H1 (cell line): ENCODE measurements at regions not wholly inside any gene's neighbourhood (a gene's known extent, or its start where the extent isn't known, plus 50 kb on each side); places are given as distances from the start of the nearest gene placed in this dataset.

Source experiments
- HDAC2 ChIP-seq, 2 experiments: fragments of 300-600 bp in 1 of 2; sonication (generic) in 1 of 2; IDR thresholded peaks; 2 replicates each; pipeline ENCODE4 v1.6.1; 2011 to 2012; ENCODE audit warnings: low read depth in 2 of 2, low read length in 2 of 2, mild to moderate bottlenecking in 2 of 2, moderate library complexity in 2 of 2, borderline replicate concordance in 1 of 2, inconsistent platforms in 1 of 2
- ZNF274 ChIP-seq: IDR thresholded peaks from 2 replicates; pipeline ENCODE4 v1.7.0; 2012; ENCODE audit warnings: low read length, borderline replicate concordance; ENCODE audit errors: extremely low read depth
- TF ChIP-seq, protein P1 (sequence below): IDR thresholded peaks from 2 replicates; pipeline ENCODE4 v1.6.1; 2012; ENCODE audit warnings: inconsistent platforms

DNA sequence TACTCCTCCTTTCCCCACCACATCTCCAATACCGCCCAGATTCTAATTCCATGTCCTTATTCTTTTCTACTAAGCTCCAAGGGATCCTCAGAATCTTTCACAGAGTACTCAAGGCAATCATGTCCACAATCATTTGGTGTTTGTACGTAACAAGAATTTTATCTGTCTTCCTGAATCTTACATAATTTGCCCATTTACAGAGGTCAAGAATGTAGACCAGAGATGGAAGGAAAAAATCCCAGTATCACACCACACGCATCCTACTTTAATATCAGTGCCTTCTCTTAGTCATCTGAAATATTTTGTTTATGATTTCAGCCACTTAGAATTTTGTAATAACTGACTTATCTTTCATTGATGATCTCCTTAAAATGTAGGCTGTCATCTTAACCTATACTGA is 366.0 kb upstream of the LRRC7 start (continued):
- no peak for TF ChIP-seq ZNF274
- TF ChIP-seq, protein P1, sequence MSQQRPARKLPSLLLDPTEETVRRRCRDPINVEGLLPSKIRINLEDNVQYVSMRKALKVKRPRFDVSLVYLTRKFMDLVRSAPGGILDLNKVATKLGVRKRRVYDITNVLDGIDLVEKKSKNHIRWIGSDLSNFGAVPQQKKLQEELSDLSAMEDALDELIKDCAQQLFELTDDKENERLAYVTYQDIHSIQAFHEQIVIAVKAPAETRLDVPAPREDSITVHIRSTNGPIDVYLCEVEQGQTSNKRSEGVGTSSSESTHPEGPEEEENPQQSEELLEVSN, result no peak
- TF ChIP-seq HDAC2 (IDR thresholded peaks at IDR 0.05; ENCODE audit: borderline replicate concordance in 1 of 2, low read depth in 2 of 2, low read length in 2 of 2), result no peak
